Peyer's patch (tissue), 4 donors: ENCODE measurements at regions not wholly inside any gene's neighbourhood (a gene's known extent, or its start where the extent isn't known, plus 50 kb on each side); places are given as distances from the start of the nearest gene placed in this dataset.
"Not testable (repeated sequence)": the region's sequence is repeated elsewhere in the genome, so short reads cannot be mapped to it uniquely, and the experiment has no call there.

Experiments used
- DNase-seq, 3 donors: peaks; one replicate each; pipeline ENCODE4 v3.0.0-alpha.2; 2017 to 2019
- H3K27ac ChIP-seq, 4 donors: fragments of 200-600 bp; sonication (generic); one replicate each; pipeline ENCODE4 v1.5.1; 2016 to 2019
- H3K27me3 ChIP-seq, 2 donors: fragments of 200-600 bp; sonication (generic); one replicate each; pipeline ENCODE4 v1.5.1; 2019
- H3K36me3 ChIP-seq, 3 donors: fragments of 200-600 bp; sonication (generic); one replicate each; pipeline ENCODE4 v1.5.1; 2016 to 2019
- H3K4me1 ChIP-seq, 4 donors: fragments of 200-600 bp; sonication (generic); one replicate each; pipeline ENCODE4 v1.5.1; 2016 to 2019
- H3K4me3 ChIP-seq, 4 donors: fragments of 200-600 bp; sonication (generic); 1 replicate in 3 of 4; 2 replicates in 1 of 4; pipeline ENCODE4 v1.5.1; 2016 to 2019; ENCODE audit warnings: mild to moderate bottlenecking in 1 of 4
- H3K9me3 ChIP-seq, 4 donors: fragments of 200-600 bp; sonication (generic); one replicate each; pipeline ENCODE4 v1.5.1; 2016 to 2019; ENCODE audit warnings: mild to moderate bottlenecking in 1 of 4
- CTCF ChIP-seq, 6 experiments: fragments of 450-650 bp in 4 of 6; fragments of 200-600 bp in 2 of 6; sonication (generic) in 1 of 6; IDR thresholded peaks; one replicate each; pipeline ENCODE4 v1.5.1; 2017 to 2019; ENCODE audit warnings: antibody characterized with exemption in 6 of 6, mild to moderate bottlenecking in 3 of 6, moderate library complexity in 1 of 6
- POLR2A ChIP-seq, 2 donors: fragments of 450-650 bp; IDR thresholded peaks; one replicate each; pipeline ENCODE4 v1.5.1; 2017; ENCODE audit warnings: antibody characterized with exemption in 2 of 2, mild to moderate bottlenecking in 2 of 2, moderate library complexity in 2 of 2

GRCh38 chr7:84738583-84739150, 448.2 kb downstream of the SEMA3D start:
- no peak overlapping the region for H3K4me3 ChIP-seq
- H3K4me1 ChIP-seq, result no peaks in the 10 kb centered on the region
- H3K27ac ChIP-seq, result no peak overlapping the region
- no peaks in the 10 kb centered on the region for H3K36me3 ChIP-seq
- TF ChIP-seq CTCF (IDR thresholded peaks at IDR 0.05) (no peak), POLR2A (IDR thresholded peaks at IDR 0.05) (no peak)
- no peaks in the 10 kb centered on the region for H3K9me3 ChIP-seq
- no peak for DNase-seq
- no peaks in the 10 kb centered on the region for H3K27me3 ChIP-seq

GRCh38 chr7:84735677-84736076, 451.2 kb downstream of the SEMA3D start:
- H3K4me3 ChIP-seq, result no peak overlapping the region
- H3K27me3 ChIP-seq, result no peaks in the 10 kb centered on the region
- H3K9me3 ChIP-seq, result no peaks in the 10 kb centered on the region
- no peak overlapping the region for H3K27ac ChIP-seq
- no peaks in the 10 kb centered on the region for H3K36me3 ChIP-seq
- no peaks in the 10 kb centered on the region for H3K4me1 ChIP-seq
- TF ChIP-seq POLR2A (IDR thresholded peaks at IDR 0.05), result no peak
- no peak for TF ChIP-seq CTCF (IDR thresholded peaks at IDR 0.05)
- DNase-seq, result no peak

GRCh38 chr7:84735011-84735410, 451.8 kb downstream of the SEMA3D start:
- TF ChIP-seq POLR2A (IDR thresholded peaks at IDR 0.05) (no peak), CTCF (IDR thresholded peaks at IDR 0.05) (no peak)
- Histone ChIP-seq H3K4me3 (no peak overlapping the region), H3K9me3 (no peaks in the 10 kb centered on the region), H3K27ac (no peak overlapping the region), H3K36me3 (no peaks in the 10 kb centered on the region), H3K4me1 (no peaks in the 10 kb centered on the region), H3K27me3 (no peaks in the 10 kb centered on the region)
- DNase-seq, result no peak

GRCh38 chr7:84733976-84734375, 452.9 kb downstream of the SEMA3D start:
- H3K27ac ChIP-seq, H3K4me1 ChIP-seq, H3K9me3 ChIP-seq, H3K27me3 ChIP-seq, H3K4me3 ChIP-seq, DNase-seq, H3K36me3 ChIP-seq: not testable (repeated sequence)

- not testable (repeated sequence) for H3K4me3 ChIP-seq, H3K27me3 ChIP-seq, DNase-seq, H3K9me3 ChIP-seq, H3K4me1 ChIP-seq, H3K36me3 ChIP-seq, H3K27ac ChIP-seq
These were observed 456.0 kb downstream of the SEMA3D start for GRCh38 chr7:84730864-84731263.

- Histone ChIP-seq H3K36me3 (no peaks in the 10 kb centered on the region), H3K27ac (no peak overlapping the region), H3K9me3 (no peaks in the 10 kb centered on the region), H3K4me3 (no peak overlapping the region), H3K27me3 (no peaks in the 10 kb centered on the region), H3K4me1 (no peaks in the 10 kb centered on the region)
- DNase-seq, result no peak
- TF ChIP-seq CTCF (IDR thresholded peaks at IDR 0.05) (no peak), POLR2A (IDR thresholded peaks at IDR 0.05) (no peak)
These were observed 457.6 kb downstream of the SEMA3D start for GRCh38 chr7:84729284-84729683.

- Histone ChIP-seq H3K9me3 (no peaks in the 10 kb centered on the region), H3K36me3 (no peaks in the 10 kb centered on the region), H3K27ac (no peak overlapping the region), H3K4me3 (no peak overlapping the region), H3K4me1 (no peaks in the 10 kb centered on the region), H3K27me3 (no peaks in the 10 kb centered on the region)
- no peak for DNase-seq
- TF ChIP-seq POLR2A (IDR thresholded peaks at IDR 0.05) (no peak), CTCF (IDR thresholded peaks at IDR 0.05) (no peak)
These were observed 464.1 kb downstream of the SEMA3D start for GRCh38 chr7:84722734-84723133.
